Gastrocnemius medialis (tissue), 4 donors: ENCODE measurements at regions not wholly inside any gene's neighbourhood (a gene's known extent, or its start where the extent isn't known, plus 50 kb on each side); places are given as distances from the start of the nearest gene placed in this dataset.
"Not testable (repeated sequence)": the region's sequence is repeated elsewhere in the genome, so short reads cannot be mapped to it uniquely, and the experiment has no call there.

Experiments
- ATAC-seq, 2 donors: fragments of 150-250 bp; one replicate each; pipeline ENCODE4 v1.9.1; 2016
- DNase-seq, 2 donors: peaks; one replicate each; pipeline ENCODE4 v3.0.0-alpha.2; 2019
- H3K27ac ChIP-seq, 4 donors: fragments of 200-600 bp; sonication (generic); 1 replicate in 1 of 4; 2 replicates in 3 of 4; pipeline ENCODE4 v1.5.1; 2016 to 2018; ENCODE audit warnings: mild to moderate bottlenecking in 2 of 4, moderate library complexity in 1 of 4
- H3K27me3 ChIP-seq, 3 donors: fragments of 200-600 bp; sonication (generic) in 2 of 3; 1 replicate in 1 of 3; 2 replicates in 2 of 3; pipeline versions ENCODE4 v1.5.1 to v1.6.0; 2016 to 2019; ENCODE audit warnings: mild to moderate bottlenecking in 1 of 3, moderate library complexity in 1 of 3
- H3K36me3 ChIP-seq, 2 donors: fragments of 200-600 bp; sonication (generic) in 1 of 2; one replicate each; pipeline ENCODE4 v1.5.1; 2017 to 2018
- H3K4me1 ChIP-seq, 2 donors: fragments of 200-600 bp; sonication (generic) in 1 of 2; one replicate each; pipeline ENCODE4 v1.5.1; 2016 to 2017; ENCODE audit warnings: mild to moderate bottlenecking in 2 of 2
- H3K4me3 ChIP-seq, 4 donors: fragments of 200-600 bp; sonication (generic) in 3 of 4; 1 replicate in 1 of 4; 2 replicates in 3 of 4; pipeline ENCODE4 v1.5.1; 2016 to 2019; ENCODE audit warnings: mild to moderate bottlenecking in 2 of 4
- H3K9me3 ChIP-seq, 3 donors: fragments of 200-600 bp; sonication (generic) in 2 of 3; 1 replicate in 1 of 3; 2 replicates in 2 of 3; pipeline ENCODE4 v1.5.1; 2016 to 2019
- POLR2A ChIP-seq, 2 donors: fragments of 450-650 bp; IDR thresholded peaks; one replicate each; pipeline ENCODE4 v1.6.1; 2017; ENCODE audit warnings: antibody characterized with exemption in 2 of 2, mild to moderate bottlenecking in 2 of 2, moderate library complexity in 2 of 2
- in situ Hi-C, 4 donors: fragments of 200-750 bp; cut with MboI; loops; one replicate each; pipeline versions ENCODE4 v1.15.0 to v1.8.0; 2017; ENCODE audit warnings: low sequenced_read_pairs in 4 of 4
- intact Hi-C: fragments of 100-400 bp; cut with DNase I; formaldehyde crosslinking; loops from one replicate; pipeline ENCODE4 v1.15.1; 2023; ENCODE audit warnings: low total_unique reads
- TF ChIP-seq, protein P1 (sequence below), 5 experiments: fragments of 450-650 bp in 3 of 5; fragments of 200-600 bp in 2 of 5; sonication (generic) in 2 of 5; IDR thresholded peaks in 4 of 5; conservative IDR thresholded peaks in 1 of 5; 1 replicate in 4 of 5; 2 replicates in 1 of 5; pipeline ENCODE4 v1.5.1; 2016 to 2019; ENCODE audit warnings: antibody characterized with exemption in 5 of 5, mild to moderate bottlenecking in 3 of 5, moderate library complexity in 3 of 5

DNA sequence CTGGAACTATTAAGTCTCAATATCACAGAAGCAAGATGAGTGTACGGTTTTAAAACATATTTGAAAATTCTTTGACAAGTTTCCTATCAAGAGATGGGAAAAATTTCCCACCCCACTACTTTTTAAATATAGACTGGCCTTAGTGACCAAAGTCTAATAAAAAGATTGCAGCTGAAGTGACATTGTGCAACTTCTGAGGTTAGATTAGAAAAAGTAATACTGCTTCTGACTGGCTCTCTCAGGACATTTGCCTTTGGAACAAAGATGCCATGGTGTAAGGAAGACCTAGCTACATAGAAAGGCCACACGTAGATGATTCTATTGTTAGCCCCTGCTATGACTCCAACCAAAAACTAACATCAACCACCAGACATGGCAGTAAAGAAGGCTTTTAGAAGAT, 138.7 kb upstream of the FAM47C start:
- H3K36me3 ChIP-seq = no peaks in the 10 kb centered on the region
- no peaks in the 10 kb centered on the region for H3K4me1 ChIP-seq
- DNase-seq = no peak
- no peaks in the 10 kb centered on the region for H3K9me3 ChIP-seq
- in situ Hi-C loops = no loop called here
- intact Hi-C loops = no loop called here
- no peaks in the 10 kb centered on the region for H3K27me3 ChIP-seq
- H3K27ac ChIP-seq = no peak overlapping the region
- H3K4me3 ChIP-seq = no peak overlapping the region
- TF ChIP-seq POLR2A (IDR thresholded peaks at IDR 0.05) = no peak
- TF ChIP-seq, protein P1, sequence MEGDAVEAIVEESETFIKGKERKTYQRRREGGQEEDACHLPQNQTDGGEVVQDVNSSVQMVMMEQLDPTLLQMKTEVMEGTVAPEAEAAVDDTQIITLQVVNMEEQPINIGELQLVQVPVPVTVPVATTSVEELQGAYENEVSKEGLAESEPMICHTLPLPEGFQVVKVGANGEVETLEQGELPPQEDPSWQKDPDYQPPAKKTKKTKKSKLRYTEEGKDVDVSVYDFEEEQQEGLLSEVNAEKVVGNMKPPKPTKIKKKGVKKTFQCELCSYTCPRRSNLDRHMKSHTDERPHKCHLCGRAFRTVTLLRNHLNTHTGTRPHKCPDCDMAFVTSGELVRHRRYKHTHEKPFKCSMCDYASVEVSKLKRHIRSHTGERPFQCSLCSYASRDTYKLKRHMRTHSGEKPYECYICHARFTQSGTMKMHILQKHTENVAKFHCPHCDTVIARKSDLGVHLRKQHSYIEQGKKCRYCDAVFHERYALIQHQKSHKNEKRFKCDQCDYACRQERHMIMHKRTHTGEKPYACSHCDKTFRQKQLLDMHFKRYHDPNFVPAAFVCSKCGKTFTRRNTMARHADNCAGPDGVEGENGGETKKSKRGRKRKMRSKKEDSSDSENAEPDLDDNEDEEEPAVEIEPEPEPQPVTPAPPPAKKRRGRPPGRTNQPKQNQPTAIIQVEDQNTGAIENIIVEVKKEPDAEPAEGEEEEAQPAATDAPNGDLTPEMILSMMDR (IDR thresholded peaks at IDR 0.05 in 4 of 5, conservative IDR thresholded peaks at IDR 0.05 in 1 of 5) = no peak
- ATAC-seq = no peak

DNA sequence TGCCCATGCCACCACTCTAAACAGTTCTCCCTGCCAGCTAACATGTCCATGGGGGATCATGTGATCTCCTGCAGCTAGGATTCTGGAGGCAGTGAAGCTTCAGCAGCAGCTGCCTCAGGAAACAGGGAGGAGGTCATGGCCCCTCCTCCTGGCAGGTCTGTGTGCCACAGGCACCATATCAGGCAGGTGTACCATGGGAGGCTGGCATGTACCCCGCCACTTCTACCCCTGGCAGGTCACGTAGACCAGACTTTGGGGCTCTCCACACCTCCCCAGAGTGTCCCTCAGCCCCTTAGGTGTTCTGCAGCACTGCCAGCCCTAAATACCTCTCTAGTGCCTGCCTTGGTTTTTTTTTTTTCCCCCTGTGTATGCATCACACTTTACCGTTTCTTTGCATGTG, 110.5 kb upstream of the FAM47C start:
- in situ Hi-C loops (no loop called here), intact Hi-C loops (no loop called here)
- Histone ChIP-seq H3K27ac (no peak overlapping the region), H3K4me3 (no peak overlapping the region), H3K36me3 (no peaks in the 10 kb centered on the region), H3K9me3 (no peaks in the 10 kb centered on the region), H3K4me1 (no peaks in the 10 kb centered on the region), H3K27me3 (no peaks in the 10 kb centered on the region)
- DNase-seq = no peak
- no peak for TF ChIP-seq POLR2A (IDR thresholded peaks at IDR 0.05)
- TF ChIP-seq, protein P1 (IDR thresholded peaks at IDR 0.05 in 4 of 5, conservative IDR thresholded peaks at IDR 0.05 in 1 of 5) = no peak
- ATAC-seq = no peak

DNA sequence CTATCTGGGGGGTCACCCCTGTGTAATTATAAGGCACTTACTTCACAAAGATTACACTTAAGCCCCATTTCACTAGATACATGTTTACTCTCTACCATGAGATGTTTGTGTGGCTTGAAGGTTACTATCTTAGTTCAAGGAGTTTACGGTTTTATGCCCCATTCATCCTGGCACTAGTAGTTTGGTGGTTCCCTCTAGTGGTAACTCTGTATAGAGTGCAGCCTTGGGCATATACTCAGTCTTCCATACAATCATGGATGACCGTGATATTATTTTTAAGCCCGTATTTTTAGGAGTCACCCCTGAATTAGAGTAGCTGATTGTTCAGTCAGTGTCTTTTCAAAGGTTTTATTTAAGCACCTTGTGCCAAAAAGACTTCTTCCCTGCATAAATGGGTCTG, 109.9 kb upstream of the FAM47C start:
- H3K36me3 ChIP-seq = no peaks in the 10 kb centered on the region
- in situ Hi-C loops (no loop called here), intact Hi-C loops (no loop called here)
- no peak overlapping the region for H3K27ac ChIP-seq
- no peak for ATAC-seq
- TF ChIP-seq POLR2A (IDR thresholded peaks at IDR 0.05) = no peak
- TF ChIP-seq, protein P1 (IDR thresholded peaks at IDR 0.05 in 4 of 5, conservative IDR thresholded peaks at IDR 0.05 in 1 of 5) = peak in 1 of 5 experiments; percentile 23
- DNase-seq = no peak
- H3K4me1 ChIP-seq = no peaks in the 10 kb centered on the region
- H3K27me3 ChIP-seq = no peaks in the 10 kb centered on the region
- H3K9me3 ChIP-seq = no peaks in the 10 kb centered on the region
- no peak overlapping the region for H3K4me3 ChIP-seq

DNA sequence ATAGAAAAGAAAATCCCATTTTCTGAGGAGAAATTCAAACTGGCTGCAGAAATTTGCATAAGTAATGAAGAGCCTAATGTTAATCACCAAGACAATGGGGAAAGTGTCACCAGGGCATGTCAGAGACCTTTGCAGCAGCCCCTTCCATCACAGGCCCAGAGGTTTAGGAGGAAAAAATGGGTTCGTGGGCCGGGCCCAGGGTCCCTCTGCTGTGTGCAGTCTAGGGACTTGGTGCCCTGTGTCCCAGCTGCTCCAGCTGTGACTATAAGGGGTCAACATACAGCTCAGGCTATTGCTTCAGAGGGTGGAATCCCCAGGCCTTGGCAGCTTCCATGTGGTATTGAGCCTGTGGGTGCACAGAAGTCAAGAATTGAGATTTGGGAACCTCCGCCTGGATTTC, 103.6 kb upstream of the FAM47C start:
- in situ Hi-C loops, H3K27ac ChIP-seq, H3K4me3 ChIP-seq, H3K9me3 ChIP-seq, H3K4me1 ChIP-seq, intact Hi-C loops, DNase-seq, H3K36me3 ChIP-seq, H3K27me3 ChIP-seq, ATAC-seq: not testable (repeated sequence)

DNA sequence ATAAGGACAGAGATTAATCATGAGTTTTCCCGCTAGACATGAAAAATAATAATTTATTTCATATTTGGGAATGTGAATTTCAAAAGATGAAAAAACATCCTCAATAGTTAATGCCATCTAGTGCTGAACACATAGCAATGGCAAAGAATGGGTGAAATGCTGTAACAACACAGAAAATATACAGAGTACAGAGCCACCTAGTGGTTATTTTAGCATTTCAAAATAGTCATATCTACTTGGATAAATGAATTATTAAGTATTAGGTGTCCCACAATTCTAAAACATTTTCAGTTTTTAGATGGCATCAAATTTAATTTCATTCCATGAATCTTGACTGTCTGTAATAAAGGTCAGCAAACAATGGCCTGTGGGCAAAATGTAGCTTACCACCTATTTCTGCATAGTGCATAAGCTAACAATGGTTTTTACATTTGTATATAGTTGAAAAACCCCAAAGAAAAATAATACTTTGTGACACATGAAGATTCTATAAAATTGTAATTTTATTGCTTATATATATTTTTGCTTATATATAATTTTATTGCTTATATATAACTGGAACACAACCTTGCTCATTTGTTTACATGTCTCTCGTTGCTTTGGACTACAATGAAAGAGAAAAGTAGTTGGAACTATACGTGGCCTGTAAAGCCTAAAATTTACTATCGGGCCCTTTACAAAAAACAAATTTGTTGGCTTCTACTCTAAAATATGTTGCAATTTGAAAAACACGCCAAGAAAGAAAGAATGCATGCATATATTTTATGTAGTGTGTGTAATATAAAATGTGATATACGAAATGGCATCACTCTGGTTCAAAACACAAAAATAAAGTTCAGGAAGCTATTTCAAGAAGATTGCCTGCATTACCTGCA, 99.1 kb upstream of the FAM47C start:
- ATAC-seq = no peak
- intact Hi-C loops = no loop called here
- no peak overlapping the region for H3K4me3 ChIP-seq
- in situ Hi-C loops = no loop called here
- DNase-seq = no peak
- no peak overlapping the region for H3K27ac ChIP-seq
- H3K27me3 ChIP-seq = no peaks in the 10 kb centered on the region
- no peaks in the 10 kb centered on the region for H3K4me1 ChIP-seq
- H3K36me3 ChIP-seq = no peaks in the 10 kb centered on the region
- no peak for TF ChIP-seq POLR2A (IDR thresholded peaks at IDR 0.05)
- TF ChIP-seq, protein P1 (IDR thresholded peaks at IDR 0.05 in 4 of 5, conservative IDR thresholded peaks at IDR 0.05 in 1 of 5) = peak in 2 of 5 experiments; percentile 4 to 36
- H3K9me3 ChIP-seq = no peaks in the 10 kb centered on the region
